NCI-H2107 treated with DMSO at 0.1 percent for 48 hours (cell line): ENCODE measurements at regions not wholly inside any gene's neighbourhood (a gene's known extent, or its start where the extent isn't known, plus 50 kb on each side); places are given as distances from the start of the nearest gene placed in this dataset.
A peak's percentile ranks its signal among the peaks of the same experiment; 100 is the strongest.

Experiments used
- DNase-seq: peaks from one replicate; lab custom pipeline; 2025; ENCODE audit not compliant: unreplicated experiment; lab: John Stamatoyannopoulos, UW

- no peak for DNase-seq
These were observed 102.4 kb upstream of the CCDC196 start for GRCh38 chr14:66383771-66384170.

- no peak for DNase-seq
These were observed 97.7 kb upstream of the CCDC196 start for GRCh38 chr14:66388516-66388915.

- DNase-seq = no peak
These were observed 96.7 kb upstream of the CCDC196 start for GRCh38 chr14:66389481-66389880.

- DNase-seq = peak; percentile 73
These were observed 90.9 kb upstream of the CCDC196 start for GRCh38 chr14:66395300-66395699.

- DNase-seq = no peak
These were observed 90.0 kb upstream of the CCDC196 start for GRCh38 chr14:66396164-66396563.

GRCh38 chr14:66398437-66398836, 87.7 kb upstream of the CCDC196 start:
- DNase-seq = no peak

GRCh38 chr14:66401449-66402095, 84.6 kb upstream of the CCDC196 start:
- peak; percentile 12 for DNase-seq

GRCh38 chr14:66403183-66403582, 83.0 kb upstream of the CCDC196 start:
- DNase-seq = peak; percentile 8

GRCh38 chr14:66404051-66404545, 82.1 kb upstream of the CCDC196 start:
- DNase-seq = no peak

GRCh38 chr14:66405158-66405557, 81.0 kb upstream of the CCDC196 start:
- no peak for DNase-seq

GRCh38 chr14:66413901-66414300, 72.3 kb upstream of the CCDC196 start:
- DNase-seq = no peak

- no peak for DNase-seq
These were observed 71.7 kb upstream of the CCDC196 start for GRCh38 chr14:66414511-66414910.

- DNase-seq = no peak
These were observed 65.7 kb upstream of the CCDC196 start for GRCh38 chr14:66420251-66421006.

GRCh38 chr14:66421990-66422946, 63.9 kb upstream of the CCDC196 start:
- DNase-seq = no peak

- no peak for DNase-seq
These were observed 60.8 kb upstream of the CCDC196 start for GRCh38 chr14:66425402-66425801.

GRCh38 chr14:66426451-66426850, 59.7 kb upstream of the CCDC196 start:
- no peak for DNase-seq

- DNase-seq = no peak
These were observed 53.8 kb upstream of the CCDC196 start for GRCh38 chr14:66432334-66432733.

- DNase-seq = no peak
These were observed 51.7 kb upstream of the CCDC196 start for GRCh38 chr14:66434464-66434863.

- no peak for DNase-seq
These were observed 50.5 kb upstream of the CCDC196 start for GRCh38 chr14:66435683-66436082.
